ENCODE measurements at regions not wholly inside any gene's neighbourhood (a gene's known extent, or its start where the extent isn't known, plus 50 kb on each side); places are given as distances from the start of the nearest gene placed in this dataset.

GRCh38 chr12:48266826-48267225, 63.7 kb upstream of the OR10AD1 start:
- DNase-seq (ENCODE audit: extremely low read depth, low read depth), result no peak
- TF ChIP-seq CTCF (IDR thresholded peaks at IDR 0.05; ENCODE audit: low read depth, low read length), result no peak

GRCh38 chr12:48265777-48266176, 62.7 kb upstream of the OR10AD1 start:
- no peak for TF ChIP-seq CTCF (IDR thresholded peaks at IDR 0.05; ENCODE audit: low read depth, low read length)
- no peak for DNase-seq (ENCODE audit: extremely low read depth, low read depth)

- no peak for DNase-seq (ENCODE audit: extremely low read depth, low read depth)
- TF ChIP-seq CTCF (IDR thresholded peaks at IDR 0.05; ENCODE audit: low read depth, low read length), result no peak
These were observed 60.5 kb upstream of the OR10AD1 start for GRCh38 chr12:48263617-48264016.

GRCh38 chr12:48261773-48262172, 58.7 kb upstream of the OR10AD1 start:
- no peak for TF ChIP-seq CTCF (IDR thresholded peaks at IDR 0.05; ENCODE audit: low read depth, low read length)
- DNase-seq (ENCODE audit: extremely low read depth, low read depth), result no peak

All from AG09319 (cell line).